H1 (cell line): ENCODE measurements at regions not wholly inside any gene's neighbourhood (a gene's known extent, or its start where the extent isn't known, plus 50 kb on each side); places are given as distances from the start of the nearest gene placed in this dataset.

Experiments
- CTCF ChIA-PET: fragments of 300-600 bp; sonication (Branson Sonifier 250); formaldehyde crosslinking; loops from one replicate; lab custom pipeline; 2021; ENCODE audit not compliant: partially characterized antibody; lab: Charles Lee
- POLR2A ChIA-PET: fragments of 300-600 bp; sonication (Branson Sonifier 250); formaldehyde crosslinking; loops from one replicate; lab custom pipeline; 2021; ENCODE audit warnings: inconsistent platforms; ENCODE audit not compliant: partially characterized antibody; lab: Charles Lee
- DNase-seq, 2 experiments: peaks; one replicate each; pipeline versions ENCODE4 v3.0.0 to v3.0.0-alpha.2; 2010 to 2022; ENCODE audit warnings: low spot score in 2 of 2, low read depth in 1 of 2, mixed read lengths in 1 of 2
- FAIRE-seq: peaks from 2 replicates; lab custom pipeline; 2011; peaks lifted over from hg19 to GRCh38; lab: Jason Lieb, UNC
- H2AFZ ChIP-seq: 2 replicates; pipeline ENCODE4 v1.8.1; 2012; ENCODE audit warnings: low read length, inconsistent platforms
- H2AK5ac ChIP-seq: 2 replicates; pipeline ENCODE4 v1.6.1; 2013; ENCODE audit warnings: low read depth, low read length
- H2BK120ac ChIP-seq: replicated peaks from 2 replicates; pipeline ENCODE3; 2013; ENCODE audit warnings: low read depth, low read length, inconsistent platforms
- H2BK12ac ChIP-seq: 2 replicates; pipeline ENCODE4 v1.6.1; 2013; ENCODE audit warnings: low read depth, low read length
- H2BK15ac ChIP-seq: 2 replicates; pipeline ENCODE4 v1.6.1; 2013; ENCODE audit warnings: low read length
- H2BK20ac ChIP-seq: 2 replicates; pipeline ENCODE4 v1.6.1; 2013; ENCODE audit warnings: low read length
- H2BK5ac ChIP-seq: 2 replicates; pipeline ENCODE4 v1.6.1; 2013; ENCODE audit warnings: low read depth, low read length
- H3K14ac ChIP-seq: 2 replicates; pipeline ENCODE4 v1.6.1; 2013; ENCODE audit warnings: inconsistent platforms; ENCODE audit not compliant: insufficient read length
- H3K18ac ChIP-seq: 2 replicates; pipeline ENCODE4 v1.6.1; 2013; ENCODE audit warnings: low read length; ENCODE audit errors: extremely low read depth
- H3K23ac ChIP-seq: 2 replicates; pipeline ENCODE4 v1.6.1; 2013; ENCODE audit warnings: inconsistent platforms; ENCODE audit not compliant: insufficient read length
- H3K23me2 ChIP-seq: 2 replicates; pipeline ENCODE4 v1.6.1; 2013; ENCODE audit warnings: low read depth, low read length
- H3K27ac ChIP-seq: 2 replicates; pipeline ENCODE4 v1.6.1; 2011; ENCODE audit warnings: low read depth, low read length, inconsistent platforms
- H3K27me3 ChIP-seq, 4 experiments: replicated peaks in 1 of 4; 1 replicate in 1 of 4; 2 replicates in 3 of 4; pipeline versions ENCODE4 v1.6.1 to v1.8.1; 2011 to 2013; ENCODE audit warnings: low read length in 3 of 4, mild to moderate bottlenecking in 3 of 4, inconsistent platforms in 2 of 4, mixed read lengths in 2 of 4, moderate library complexity in 1 of 4; ENCODE audit not compliant: control insufficient read depth in 3 of 4, insufficient read depth in 3 of 4; ENCODE audit errors: extremely low read depth in 1 of 4
- H3K36me3 ChIP-seq, 4 experiments: 2 replicates each; pipeline versions ENCODE4 v1.6.1 to v1.8.1; 2011 to 2013; ENCODE audit warnings: mild to moderate bottlenecking in 4 of 4, low read length in 3 of 4, moderate library complexity in 2 of 4, control low read depth in 1 of 4, inconsistent platforms in 1 of 4; ENCODE audit not compliant: insufficient read depth in 4 of 4, control insufficient read depth in 2 of 4
- H3K4ac ChIP-seq: replicated peaks from 2 replicates; pipeline ENCODE3; 2013; ENCODE audit warnings: low read length, low read depth, mixed read lengths, inconsistent platforms; ENCODE audit not compliant: insufficient read length
- H3K4me1 ChIP-seq, 4 experiments: replicated peaks in 1 of 4; 1 replicate in 1 of 4; 2 replicates in 3 of 4; pipeline versions ENCODE4 v1.6.1 to v1.8.1; 2011 to 2013; ENCODE audit warnings: low read length in 3 of 4, inconsistent platforms in 2 of 4, mixed read lengths in 1 of 4; ENCODE audit not compliant: insufficient read depth in 4 of 4, control insufficient read depth in 3 of 4
- H3K4me2 ChIP-seq, 2 experiments: 2 replicates each; pipeline versions ENCODE4 v1.6.1 to v1.8.1; 2011 to 2013; ENCODE audit warnings: low read depth in 2 of 2, low read length in 2 of 2, control low read depth in 1 of 2, inconsistent platforms in 1 of 2, mild to moderate bottlenecking in 1 of 2; ENCODE audit not compliant: insufficient read depth in 1 of 2
- H3K4me3 ChIP-seq, 4 experiments: fragments of 200-600, 300-600 bp in 1 of 4; sonication (generic), shearing (Covaris generic), sonication (Bioruptor Twin) in 1 of 4; 2 replicates each; pipeline versions ENCODE4 v1.5.1 to v1.8.1; 2011 to 2016; ENCODE audit warnings: low read length in 4 of 4, low read depth in 3 of 4, control low read depth in 2 of 4, inconsistent platforms in 2 of 4, mild to moderate bottlenecking in 2 of 4, mixed read lengths in 1 of 4, moderate library complexity in 1 of 4; ENCODE audit not compliant: insufficient read depth in 2 of 4; ENCODE audit errors: extremely low read depth in 1 of 4
- H3K56ac ChIP-seq: replicated peaks from 2 replicates; pipeline ENCODE3; 2013; ENCODE audit warnings: low read depth, mild to moderate bottlenecking, mixed read lengths, low read length, inconsistent platforms; ENCODE audit not compliant: insufficient read length
- H3K79me1 ChIP-seq: 2 replicates; pipeline ENCODE4 v1.6.1; 2013; ENCODE audit warnings: low read depth, low read length, control low read depth
- H3K79me2 ChIP-seq, 2 experiments: 2 replicates each; pipeline versions ENCODE4 v1.6.1 to v1.8.1; 2012 to 2013; ENCODE audit warnings: low read length in 2 of 2, mild to moderate bottlenecking in 2 of 2, inconsistent platforms in 1 of 2; ENCODE audit not compliant: insufficient read depth in 2 of 2, control insufficient read depth in 1 of 2
- H3K9ac ChIP-seq, 4 experiments: replicated peaks in 1 of 4; 1 replicate in 1 of 4; 2 replicates in 3 of 4; pipeline versions ENCODE4 v1.6.1 to v1.8.1; 2011 to 2013; ENCODE audit warnings: low read depth in 3 of 4, low read length in 3 of 4, control low read depth in 2 of 4, mild to moderate bottlenecking in 2 of 4, moderate library complexity in 2 of 4, inconsistent platforms in 1 of 4; ENCODE audit errors: extremely low read depth in 1 of 4
- H3K9me3 ChIP-seq, 2 experiments: 2 replicates each; pipeline versions ENCODE4 v1.6.1 to v1.8.1; 2012 to 2013; ENCODE audit warnings: mild to moderate bottlenecking in 2 of 2, moderate library complexity in 2 of 2, control low read depth in 1 of 2, inconsistent platforms in 1 of 2, low read depth in 1 of 2, low read length in 1 of 2, mixed read lengths in 1 of 2; ENCODE audit not compliant: insufficient read depth in 2 of 2
- H4K20me1 ChIP-seq, 2 experiments: replicated peaks in 1 of 2; 2 replicates each; pipeline versions ENCODE3 to v1.8.1; 2011 to 2013; ENCODE audit warnings: inconsistent platforms in 2 of 2, low read length in 2 of 2, mild to moderate bottlenecking in 1 of 2; ENCODE audit not compliant: insufficient read depth in 2 of 2, control insufficient read depth in 1 of 2
- H4K5ac ChIP-seq: 2 replicates; pipeline ENCODE4 v1.6.1; 2013; ENCODE audit warnings: low read length, low read depth, mixed read lengths, inconsistent platforms; ENCODE audit not compliant: insufficient read length
- H4K8ac ChIP-seq: 2 replicates; pipeline ENCODE4 v1.8.0; 2013; ENCODE audit warnings: mild to moderate bottlenecking, moderate library complexity, low read length, inconsistent platforms; ENCODE audit not compliant: insufficient read depth; ENCODE audit errors: extremely low read depth
- H4K91ac ChIP-seq: replicated peaks from 2 replicates; pipeline ENCODE3; 2013; ENCODE audit warnings: low read length, mixed read lengths, inconsistent platforms; ENCODE audit not compliant: insufficient read length
- CTCF ChIP-seq, 3 experiments: IDR thresholded peaks; 1 replicate in 2 of 3; 2 replicates in 1 of 3; pipeline versions ENCODE4 v1.5.1 to v1.6.1; 2011; ENCODE audit warnings: low read length in 3 of 3, mild to moderate bottlenecking in 3 of 3, inconsistent platforms in 2 of 3, low read depth in 1 of 3, moderate library complexity in 1 of 3; ENCODE audit not compliant: insufficient read depth in 1 of 3; ENCODE audit errors: control extremely low read depth in 1 of 3
- EGR1 ChIP-seq: IDR thresholded peaks from 2 replicates; pipeline ENCODE4 v1.6.1; 2011; ENCODE audit warnings: low read depth, low read length, borderline replicate concordance
- RAD21 ChIP-seq, 2 experiments: IDR thresholded peaks in 1 of 2; conservative IDR thresholded peaks in 1 of 2; 2 replicates each; pipeline ENCODE4 v1.6.1; 2011; ENCODE audit warnings: low read depth in 2 of 2, low read length in 2 of 2, improper control_type of control experiment in 1 of 2, inconsistent platforms in 1 of 2, mild to moderate bottlenecking in 1 of 2, moderate library complexity in 1 of 2
- WGBS, 2 experiments: shearing (Covaris generic) in 1 of 2; methylation state at CpG; one replicate each; pipeline versions ENCODE4 v1.1.6 to v1.1.7; 2013 to 2015; ENCODE audit warnings: low lambda C conversion rate in 2 of 2, mixed read lengths in 2 of 2, inconsistent platforms in 1 of 2, low coverage in 1 of 2, missing lambda C conversion rate in 1 of 2; ENCODE audit not compliant: insufficient replicate concordance in 2 of 2, insufficient coverage in 1 of 2, insufficient read length in 1 of 2; ENCODE audit errors: extremely low coverage in 1 of 2, missing lambda C conversion rate in 1 of 2; 5-methylcytosine and 5-hydroxymethylcytosine counted together

GRCh38 chr13:33441015-33441414 lies 155.5 kb upstream of the STARD13 start:
- no peaks in the 10 kb centered on the region for H3K79me1 ChIP-seq
- no peak overlapping the region for H3K4me3 ChIP-seq
- H3K4ac ChIP-seq: no peak overlapping the region
- no peaks in the 10 kb centered on the region for H3K79me2 ChIP-seq
- no peak overlapping the region for H4K91ac ChIP-seq
- H3K9me3 ChIP-seq: no peaks in the 10 kb centered on the region
- H4K8ac ChIP-seq: no peak overlapping the region
- peaks cover 0 to 5% (median 1%) of the 10 kb centered on the region in 4 experiments; a peak in 2 of 7 replicates for H3K4me1 ChIP-seq
- H3K4me2 ChIP-seq: no peak overlapping the region
- DNase-seq (no peak), FAIRE-seq (peak; percentile 97)
- no peak overlapping the region for H2BK15ac ChIP-seq
- no peak overlapping the region for H3K56ac ChIP-seq
- WGBS, 2 experiments: 86% methylated on average over 1 of the region's 1 CpG; no CpG with 5 or more reads in 1 of the 2 experiments
- H2AK5ac ChIP-seq: no peak overlapping the region; the same call in 1 of the 2 replicates
- no peak overlapping the region for H2BK5ac ChIP-seq
- peak overlapping the region; percentile 97; the same call in 1 of the 2 replicates for H2BK20ac ChIP-seq
- H3K9ac ChIP-seq: no peak overlapping the region
- H4K20me1 ChIP-seq: no peaks in the 10 kb centered on the region
- TF ChIP-seq EGR1: no peak
- TF ChIP-seq RAD21 (IDR thresholded peaks at IDR 0.05 in 1 of 2, conservative IDR thresholded peaks at IDR 0.05 in 1 of 2; ENCODE audit: low read depth in 2 of 2, low read length in 2 of 2): peak; percentile 61 to 66
- TF ChIP-seq CTCF (IDR thresholded peaks at IDR 0.05; ENCODE audit: control extremely low read depth in 1 of 3, insufficient read depth in 1 of 3, low read depth in 1 of 3, low read length in 3 of 3): peak in 2 of 3 experiments; percentile 43 to 47; a peak in 3 of 4 replicates
- no peak overlapping the region for H3K27ac ChIP-seq
- POLR2A ChIA-PET: no interaction called here
- H3K36me3 ChIP-seq: no peaks in the 10 kb centered on the region
- CTCF ChIA-PET: interaction anchor here (1.4 to 1.5 kb wide), 2 partner anchors 11 to 332 kb away, joined by 3 read pairs; no protein-coding TSS in a partner anchor
- H4K5ac ChIP-seq: no peak overlapping the region
- H2AFZ ChIP-seq: peak overlapping the region; percentile 96
- H3K23ac ChIP-seq: no peak overlapping the region
- no peaks in the 10 kb centered on the region for H3K27me3 ChIP-seq
- H3K14ac ChIP-seq: no peak overlapping the region
- no peak overlapping the region for H2BK120ac ChIP-seq
- peak overlapping the region; percentile 45; the same call in 1 of the 2 replicates for H2BK12ac ChIP-seq
- H3K23me2 ChIP-seq: no peaks in the 10 kb centered on the region
- no peak overlapping the region for H3K18ac ChIP-seq
